H9 (cell line): ENCODE measurements at regions not wholly inside any gene's neighbourhood (a gene's known extent, or its start where the extent isn't known, plus 50 kb on each side); places are given as distances from the start of the nearest gene placed in this dataset.

ENCODE experiments used
- DNase-seq: peaks from one replicate; pipeline ENCODE4 v3.0.0-alpha.2; 2017
- H2AFZ ChIP-seq: one replicate; pipeline ENCODE4 v1.6.1; 2013; ENCODE audit warnings: mild to moderate bottlenecking, low read length, control low read depth, moderate library complexity
- H2AK5ac ChIP-seq: 2 replicates; pipeline ENCODE4 v1.6.1; 2013; ENCODE audit warnings: low read length, control low read depth, mixed read lengths; ENCODE audit not compliant: insufficient read length
- H2BK120ac ChIP-seq: one replicate; pipeline ENCODE4 v1.6.1; 2013; ENCODE audit warnings: low read depth, mild to moderate bottlenecking, low read length, control low read depth, inconsistent platforms; ENCODE audit not compliant: poor library complexity, severe bottlenecking
- H2BK12ac ChIP-seq: 2 replicates; pipeline ENCODE4 v1.6.1; 2013; ENCODE audit warnings: low read length, control low read depth, mixed read lengths, low read depth; ENCODE audit not compliant: insufficient read length
- H2BK15ac ChIP-seq: 2 replicates; pipeline ENCODE4 v1.6.1; 2013; ENCODE audit warnings: low read depth, low read length, control low read depth
- H2BK20ac ChIP-seq: one replicate; pipeline ENCODE4 v1.6.1; 2013; ENCODE audit warnings: low read depth, mild to moderate bottlenecking, low read length, control low read depth, inconsistent platforms; ENCODE audit not compliant: poor library complexity, severe bottlenecking
- H2BK5ac ChIP-seq: 2 replicates; pipeline ENCODE4 v1.6.1; 2013; ENCODE audit warnings: low read length, control low read depth, mixed read lengths; ENCODE audit not compliant: insufficient read length
- H3K14ac ChIP-seq: 2 replicates; pipeline ENCODE4 v1.6.1; 2013; ENCODE audit warnings: low read length, control low read depth; ENCODE audit not compliant: insufficient read depth
- H3K18ac ChIP-seq: 2 replicates; pipeline ENCODE4 v1.6.1; 2013; ENCODE audit warnings: low read depth, mild to moderate bottlenecking, mixed read lengths, low read length, control low read depth; ENCODE audit not compliant: insufficient read length
- H3K23ac ChIP-seq: 2 replicates; pipeline ENCODE4 v1.6.1; 2013; ENCODE audit warnings: low read length, control low read depth, mixed read lengths, low read depth; ENCODE audit not compliant: insufficient read length
- H3K23me2 ChIP-seq: 2 replicates; pipeline ENCODE4 v1.6.1; 2013; ENCODE audit warnings: low read depth, mild to moderate bottlenecking, mixed read lengths, low read length, control low read depth; ENCODE audit not compliant: insufficient read length, poor library complexity, severe bottlenecking
- H3K27ac ChIP-seq: 2 replicates; pipeline ENCODE4 v1.5.1; 2013; ENCODE audit warnings: low read length, control low read depth, mixed read lengths, low read depth; ENCODE audit not compliant: insufficient read length
- H3K27me3 ChIP-seq: 2 replicates; pipeline ENCODE4 v1.6.1; 2013; ENCODE audit warnings: low read length, control low read depth, inconsistent platforms; ENCODE audit not compliant: insufficient read depth
- H3K4ac ChIP-seq: 2 replicates; pipeline ENCODE4 v1.6.1; 2013; ENCODE audit warnings: low read depth, mild to moderate bottlenecking, control low read depth, inconsistent platforms, low read length, moderate library complexity
- H3K4me1 ChIP-seq: 2 replicates; pipeline ENCODE4 v1.6.1; 2013; ENCODE audit warnings: low read length, control low read depth, inconsistent platforms; ENCODE audit not compliant: insufficient read depth
- H3K4me2 ChIP-seq: 2 replicates; pipeline ENCODE4 v1.6.1; 2013; ENCODE audit warnings: low read length, control low read depth, mixed read lengths; ENCODE audit not compliant: insufficient read length, insufficient read depth
- H3K56ac ChIP-seq: 2 replicates; pipeline ENCODE4 v1.6.1; 2013; ENCODE audit warnings: low read depth, mild to moderate bottlenecking, mixed read lengths, low read length, control low read depth; ENCODE audit not compliant: insufficient read length
- H3K79me1 ChIP-seq: 2 replicates; pipeline ENCODE4 v1.6.1; 2013; ENCODE audit warnings: low read depth, mild to moderate bottlenecking, moderate library complexity, low read length, control low read depth, inconsistent platforms; ENCODE audit not compliant: insufficient read depth, poor library complexity, severe bottlenecking
- H3K79me2 ChIP-seq: 2 replicates; pipeline ENCODE4 v1.6.1; 2013; ENCODE audit warnings: low read length, control low read depth, inconsistent platforms; ENCODE audit not compliant: insufficient read depth
- H3K9ac ChIP-seq: 2 replicates; pipeline ENCODE4 v1.6.1; 2013; ENCODE audit warnings: low read length, control low read depth, mixed read lengths; ENCODE audit not compliant: insufficient read length; ENCODE audit errors: extremely low read depth
- H3K9me3 ChIP-seq: one replicate; pipeline ENCODE4 v1.6.1; 2013; ENCODE audit warnings: low read depth, low read length, inconsistent platforms; ENCODE audit not compliant: control insufficient read depth
- H3T11ph ChIP-seq: one replicate; pipeline ENCODE4 v1.6.1; 2013; ENCODE audit warnings: mild to moderate bottlenecking, low read length, control low read depth, inconsistent platforms
- H4K20me1 ChIP-seq: one replicate; pipeline ENCODE4 v1.6.1; 2013; ENCODE audit not compliant: control insufficient read depth, insufficient read length, insufficient read depth
- H4K5ac ChIP-seq: 2 replicates; pipeline ENCODE4 v1.6.1; 2013; ENCODE audit warnings: low read depth, mild to moderate bottlenecking, mixed read lengths, low read length, control low read depth; ENCODE audit not compliant: insufficient read length
- H4K8ac ChIP-seq: replicated peaks from 2 replicates; pipeline ENCODE4 v1.6.1; 2013; ENCODE audit warnings: low read length, control low read depth, mixed read lengths, low read depth; ENCODE audit not compliant: insufficient read length
- H4K91ac ChIP-seq: 2 replicates; pipeline ENCODE4 v1.6.1; 2013; ENCODE audit warnings: low read depth, mild to moderate bottlenecking, moderate library complexity, mixed read lengths, low read length, control low read depth; ENCODE audit not compliant: insufficient read length
- H3K27ac Mint-ChIP-seq, 3 experiments: 2 replicates in 2 of 3; 3 replicates in 1 of 3; pipeline ENCODE4 v1.8.0; 2020 to 2021; ENCODE audit warnings: mixed read lengths in 3 of 3, mild to moderate bottlenecking in 1 of 3, moderate library complexity in 1 of 3
- H3K27me3 Mint-ChIP-seq: 2 replicates; pipeline ENCODE4 v1.8.0; 2021; ENCODE audit warnings: low read depth, mild to moderate bottlenecking, moderate library complexity, mixed read lengths
- H3K36me3 Mint-ChIP-seq, 3 experiments: 2 replicates in 2 of 3; 3 replicates in 1 of 3; pipeline ENCODE4 v1.8.0; 2020 to 2021; ENCODE audit warnings: low read depth in 3 of 3, mixed read lengths in 3 of 3; ENCODE audit not compliant: insufficient read depth in 1 of 3
- H3K4me1 Mint-ChIP-seq, 2 experiments: 2 replicates each; pipeline ENCODE4 v1.8.0; 2020; ENCODE audit warnings: mixed read lengths in 2 of 2
- H3K4me3 Mint-ChIP-seq, 2 experiments: 2 replicates in 1 of 2; 3 replicates in 1 of 2; pipeline ENCODE4 v1.8.0; 2020 to 2021; ENCODE audit warnings: mild to moderate bottlenecking in 2 of 2, mixed read lengths in 2 of 2, moderate library complexity in 1 of 2
- H3K9me3 Mint-ChIP-seq, 2 experiments: 2 replicates in 1 of 2; 3 replicates in 1 of 2; pipeline ENCODE4 v1.8.0; 2020; ENCODE audit warnings: mild to moderate bottlenecking in 2 of 2, mixed read lengths in 2 of 2, moderate library complexity in 1 of 2
- WGBS: extraction: QIAGEN DNeasy Blood & Tissue Kit; methylation state at CpG from one replicate; pipeline ENCODE4 v1.1.7; 2013; ENCODE audit warnings: missing lambda C conversion rate, low lambda C conversion rate, mixed read lengths; ENCODE audit not compliant: insufficient read length; ENCODE audit errors: extremely low coverage; 5-methylcytosine and 5-hydroxymethylcytosine counted together
- TF ChIP-seq, protein P1 (sequence below): fragments of 200-600 bp; sonication (generic); conservative IDR thresholded peaks from 3 replicates; pipeline ENCODE4 v1.8.0; 2021; ENCODE audit warnings: antibody characterized with exemption, mild to moderate bottlenecking

DNA sequence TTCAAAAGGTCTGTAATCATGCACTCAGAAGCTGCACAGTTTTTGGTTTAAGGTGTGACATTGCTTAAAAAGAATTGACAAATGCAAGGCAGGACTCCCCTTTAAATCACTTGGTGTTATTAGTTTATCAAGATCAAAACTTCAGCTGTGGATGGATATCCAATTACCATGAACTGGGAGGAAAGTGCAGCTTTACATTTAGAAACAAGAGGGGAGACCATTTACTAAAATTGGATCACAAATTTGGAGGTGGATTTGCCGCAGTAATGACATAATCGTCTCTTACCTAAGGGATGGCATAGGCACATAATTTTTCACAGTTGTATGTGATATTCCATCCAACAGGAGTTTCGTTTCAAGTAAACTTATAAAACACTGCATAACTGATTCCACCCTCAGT lies 1610.2 kb downstream of the SLITRK5 start:
- H3K36me3 Mint-ChIP-seq, result peaks cover 0 to 2% (median 0%) of the 10 kb centered on the region in 3 experiments; a peak in 2 of 7 replicates
- Histone ChIP-seq H3K79me2 (no peaks in the 10 kb centered on the region), H4K20me1 (no peaks in the 10 kb centered on the region)

More for the DNA sequence above, 1610.2 kb downstream of the SLITRK5 start:
- Histone ChIP-seq H3K56ac (no peak overlapping the region), H3K4me2 (no peak overlapping the region), H3K4ac (no peak overlapping the region), H2AFZ (no peak overlapping the region), H3K9me3 (no peaks in the 10 kb centered on the region), H3K79me1 (no peaks in the 10 kb centered on the region), H2BK20ac (no peak overlapping the region), H3K23me2 (no peaks in the 10 kb centered on the region), H2BK5ac (no peak overlapping the region), H4K8ac (no peak overlapping the region), H3K4me1 (no peaks in the 10 kb centered on the region), H3K27me3 (no peaks in the 10 kb centered on the region), H3K23ac (no peak overlapping the region), H2BK120ac (no peak overlapping the region), H3T11ph (no peak overlapping the region), H2BK12ac (no peak overlapping the region), H3K14ac (no peak overlapping the region), H2BK15ac (no peak overlapping the region), H3K27ac (no peak overlapping the region), H2AK5ac (no peak overlapping the region), H4K5ac (no peak overlapping the region), H4K91ac (no peak overlapping the region), H3K18ac (no peak overlapping the region), H3K9ac (no peak overlapping the region)
- no peak for DNase-seq
- Mint-ChIP-seq H3K4me1 (no peaks in the 10 kb centered on the region), H3K9me3 (peaks cover 3% of the 10 kb centered on the region in 2 experiments; a peak in 3 of 5 replicates), H3K4me3 (no peak overlapping the region), H3K27me3 (no peaks in the 10 kb centered on the region; the same call in 1 of the 2 replicates), H3K27ac (no peak overlapping the region)
- no CpG with 5 or more reads among the region's 3 CpGs for WGBS
- TF ChIP-seq, protein P1, sequence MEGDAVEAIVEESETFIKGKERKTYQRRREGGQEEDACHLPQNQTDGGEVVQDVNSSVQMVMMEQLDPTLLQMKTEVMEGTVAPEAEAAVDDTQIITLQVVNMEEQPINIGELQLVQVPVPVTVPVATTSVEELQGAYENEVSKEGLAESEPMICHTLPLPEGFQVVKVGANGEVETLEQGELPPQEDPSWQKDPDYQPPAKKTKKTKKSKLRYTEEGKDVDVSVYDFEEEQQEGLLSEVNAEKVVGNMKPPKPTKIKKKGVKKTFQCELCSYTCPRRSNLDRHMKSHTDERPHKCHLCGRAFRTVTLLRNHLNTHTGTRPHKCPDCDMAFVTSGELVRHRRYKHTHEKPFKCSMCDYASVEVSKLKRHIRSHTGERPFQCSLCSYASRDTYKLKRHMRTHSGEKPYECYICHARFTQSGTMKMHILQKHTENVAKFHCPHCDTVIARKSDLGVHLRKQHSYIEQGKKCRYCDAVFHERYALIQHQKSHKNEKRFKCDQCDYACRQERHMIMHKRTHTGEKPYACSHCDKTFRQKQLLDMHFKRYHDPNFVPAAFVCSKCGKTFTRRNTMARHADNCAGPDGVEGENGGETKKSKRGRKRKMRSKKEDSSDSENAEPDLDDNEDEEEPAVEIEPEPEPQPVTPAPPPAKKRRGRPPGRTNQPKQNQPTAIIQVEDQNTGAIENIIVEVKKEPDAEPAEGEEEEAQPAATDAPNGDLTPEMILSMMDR, result no peak
